ENCODE measurements at regions not wholly inside any gene's neighbourhood (a gene's known extent, or its start where the extent isn't known, plus 50 kb on each side); places are given as distances from the start of the nearest gene placed in this dataset.
"Not testable (repeated sequence)": the region's sequence is repeated elsewhere in the genome, so short reads cannot be mapped to it uniquely, and the experiment has no call there.

DNA sequence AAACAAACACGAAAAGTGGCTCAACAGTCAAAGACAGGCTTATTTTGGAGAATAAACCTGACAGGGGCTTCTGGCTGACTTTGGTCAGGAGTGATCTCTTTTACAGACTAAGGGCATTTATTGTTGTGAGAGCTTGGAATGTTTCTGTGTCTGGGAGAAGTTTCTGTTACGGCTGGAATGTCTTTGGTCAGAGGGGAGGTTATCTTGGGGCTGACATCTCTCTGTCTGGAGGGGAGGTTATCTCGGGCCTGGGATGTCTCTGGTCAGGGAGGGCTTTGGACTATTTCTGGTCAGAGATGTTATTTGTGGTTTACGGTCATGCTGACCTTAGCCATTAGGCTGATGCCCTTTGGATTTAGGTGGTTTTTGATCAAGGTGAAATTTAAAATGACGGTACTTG, 345.5 kb upstream of the FSIP2 start:
- no peak for DNase-seq

DNA sequence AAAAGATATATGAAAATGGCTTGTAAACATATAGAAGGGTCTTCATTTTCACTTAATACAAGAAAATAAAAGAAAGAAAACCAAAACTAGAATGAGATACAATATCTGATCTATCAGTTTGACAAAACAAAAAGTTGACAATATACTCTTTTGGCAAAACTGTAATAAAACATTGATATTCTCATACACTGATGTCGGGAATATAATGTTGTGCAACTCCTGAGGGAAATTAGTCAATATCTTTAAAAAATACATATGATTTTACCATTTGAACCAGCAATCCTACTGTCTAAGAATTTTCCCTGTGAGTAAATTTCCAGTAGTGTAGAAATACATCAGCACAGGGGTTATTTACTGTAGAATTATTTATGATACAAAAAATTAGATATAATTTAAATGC, 336.1 kb upstream of the FSIP2 start:
- no peak for DNase-seq

DNA sequence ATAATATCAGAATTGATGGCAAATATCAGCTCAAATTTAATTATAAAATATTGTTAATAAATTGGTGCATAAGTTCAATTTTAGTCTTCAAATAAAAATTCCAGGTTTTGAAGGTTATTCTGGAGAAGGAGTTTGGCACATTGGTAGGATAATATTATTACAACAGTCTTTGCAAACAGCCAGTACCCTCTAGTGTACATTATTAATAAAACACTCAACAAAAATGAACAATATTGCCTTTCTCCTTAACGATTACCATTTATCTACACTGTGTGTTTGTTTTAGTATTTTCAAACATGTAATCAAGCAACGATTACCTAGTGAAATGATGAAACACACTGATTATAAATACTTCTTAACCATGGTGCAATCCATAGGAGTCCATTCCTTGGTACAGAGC, 334.0 kb upstream of the FSIP2 start:
- DNase-seq: no peak

DNA sequence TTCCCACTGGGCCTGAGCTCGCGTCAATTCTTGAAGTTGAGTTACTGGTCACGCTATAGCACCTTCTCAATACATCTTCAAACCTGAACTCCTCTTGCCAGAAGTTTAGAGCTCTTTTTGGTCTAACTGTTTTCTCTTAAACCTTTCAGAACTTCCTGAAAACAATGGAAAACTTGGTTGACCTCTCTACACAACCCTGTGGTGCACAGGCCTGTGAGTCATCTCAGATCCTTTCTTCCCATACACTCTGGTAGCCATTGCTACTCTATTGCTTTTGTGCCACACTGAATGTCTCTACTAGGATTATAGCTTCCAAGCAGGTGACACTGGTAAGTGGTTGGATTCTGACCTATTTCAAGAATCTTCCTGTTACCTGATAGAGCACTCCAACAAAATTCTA, 321.5 kb upstream of the FSIP2 start:
- DNase-seq: no peak

DNA sequence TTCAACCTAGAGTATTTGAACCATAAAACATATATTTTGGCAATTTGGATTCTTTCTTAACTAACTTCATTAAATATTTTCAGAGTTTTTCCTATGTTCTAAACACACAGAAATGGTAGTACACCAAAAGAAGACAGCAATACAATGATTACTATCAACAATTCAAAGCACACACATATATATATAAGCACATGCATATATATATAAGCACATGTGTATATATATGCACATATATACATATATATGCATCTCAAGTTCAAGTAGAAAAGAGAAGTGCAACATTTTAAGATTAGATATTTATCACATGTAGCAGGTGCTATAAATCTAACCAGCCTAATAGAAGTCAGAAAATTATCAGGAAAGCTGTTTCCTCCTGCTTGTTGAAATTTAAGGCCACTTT, 320.9 kb upstream of the FSIP2 start:
- DNase-seq: no peak

DNA sequence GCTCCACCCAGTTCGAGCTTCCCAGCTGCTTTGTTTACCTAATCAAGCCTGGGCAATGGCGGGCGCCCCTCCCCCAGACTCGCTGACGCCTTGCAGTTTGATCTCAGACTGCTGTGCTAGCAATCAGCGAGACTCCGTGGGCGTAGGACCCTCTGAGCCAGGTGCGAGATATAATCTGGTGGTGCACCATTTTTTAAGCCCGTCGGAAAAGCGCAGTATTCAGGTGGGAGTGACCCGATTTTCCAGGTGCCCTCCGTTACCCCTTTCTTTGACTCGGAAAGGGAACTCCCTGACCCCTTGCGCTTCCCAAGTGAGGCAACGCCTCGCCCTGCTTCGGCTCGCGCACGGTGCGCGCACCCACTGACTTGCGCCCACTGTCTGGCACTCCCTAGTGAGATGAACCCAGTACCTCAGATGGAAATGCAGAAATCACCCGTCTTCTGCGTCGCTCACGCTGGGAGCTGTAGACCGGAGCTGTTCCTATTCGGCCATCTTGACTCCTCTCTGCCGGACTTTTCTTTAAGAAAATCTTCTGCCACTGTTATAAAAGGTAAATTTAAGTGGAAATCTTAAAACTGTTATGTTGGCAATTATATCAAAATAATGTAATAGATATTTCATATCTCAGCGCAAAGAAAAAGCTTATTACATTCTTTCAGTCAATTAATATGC, 313.5 kb upstream of the FSIP2 start:
- DNase-seq: not testable (repeated sequence)

DNA sequence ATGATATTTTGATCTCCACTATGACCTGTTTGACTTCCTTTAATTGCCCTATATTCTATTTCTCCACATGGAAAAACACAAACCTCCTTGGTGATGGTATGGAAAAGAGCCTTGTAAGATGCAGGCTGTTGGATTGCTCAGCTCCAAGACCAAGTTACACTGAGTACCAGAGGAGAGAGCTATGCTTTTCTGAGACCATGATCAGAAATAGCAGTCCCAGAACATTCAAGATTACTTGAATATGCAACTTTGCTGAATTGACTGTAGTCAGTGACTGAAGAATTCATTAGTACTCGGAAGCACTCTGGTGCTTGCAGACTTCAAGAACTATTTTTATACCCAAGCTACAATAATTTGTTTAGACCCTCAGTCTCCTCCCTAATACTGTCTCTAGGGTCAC, 310.6 kb upstream of the FSIP2 start:
- DNase-seq: no peak

DNA sequence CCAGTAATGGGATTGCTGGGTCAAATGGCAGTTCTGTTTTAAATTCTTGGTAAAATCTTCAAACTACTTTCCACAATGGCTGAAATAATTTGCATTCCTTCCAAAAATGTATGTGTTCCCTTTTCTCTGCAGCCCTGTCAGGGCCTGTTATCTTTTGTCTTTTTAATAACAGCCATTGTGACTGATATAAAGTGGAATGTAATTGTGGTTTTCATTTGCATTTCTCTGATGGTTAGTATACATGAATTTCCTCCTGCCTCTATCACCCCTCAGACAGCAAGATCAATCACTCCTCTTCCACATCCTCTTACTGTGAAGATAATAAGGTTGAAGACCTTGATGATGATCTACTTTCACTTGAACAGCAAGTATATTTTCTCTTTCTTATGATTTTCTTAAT, 304.8 kb upstream of the FSIP2 start:
- DNase-seq: no peak

DNA sequence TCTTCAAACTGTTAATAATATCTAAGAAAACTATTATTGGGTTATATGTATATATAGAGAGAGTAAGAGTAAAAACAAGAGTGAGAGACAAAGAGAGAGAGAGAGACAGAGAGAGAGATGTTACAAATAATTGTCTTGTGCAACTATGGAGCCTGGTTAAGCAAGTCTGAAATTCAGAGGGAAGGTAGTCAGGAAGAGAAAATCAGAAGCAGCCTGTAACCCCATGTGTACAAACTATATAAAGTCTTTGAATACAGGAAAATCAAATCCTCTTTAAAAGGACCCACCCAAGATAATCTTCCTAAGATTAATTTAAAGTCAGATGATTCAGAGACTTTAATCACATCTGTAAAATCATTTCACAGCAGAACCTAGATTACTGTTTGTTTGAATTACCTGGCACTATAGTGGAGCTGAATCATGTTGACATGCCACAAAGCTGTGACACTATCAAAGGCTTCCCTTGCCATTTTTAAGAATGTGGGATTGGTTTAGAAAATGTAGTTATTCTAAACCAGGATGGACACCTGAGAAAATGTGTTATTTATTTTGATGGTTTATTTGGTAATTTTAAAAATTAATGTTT, 301.7 kb upstream of the FSIP2 start:
- DNase-seq: no peak

DNA sequence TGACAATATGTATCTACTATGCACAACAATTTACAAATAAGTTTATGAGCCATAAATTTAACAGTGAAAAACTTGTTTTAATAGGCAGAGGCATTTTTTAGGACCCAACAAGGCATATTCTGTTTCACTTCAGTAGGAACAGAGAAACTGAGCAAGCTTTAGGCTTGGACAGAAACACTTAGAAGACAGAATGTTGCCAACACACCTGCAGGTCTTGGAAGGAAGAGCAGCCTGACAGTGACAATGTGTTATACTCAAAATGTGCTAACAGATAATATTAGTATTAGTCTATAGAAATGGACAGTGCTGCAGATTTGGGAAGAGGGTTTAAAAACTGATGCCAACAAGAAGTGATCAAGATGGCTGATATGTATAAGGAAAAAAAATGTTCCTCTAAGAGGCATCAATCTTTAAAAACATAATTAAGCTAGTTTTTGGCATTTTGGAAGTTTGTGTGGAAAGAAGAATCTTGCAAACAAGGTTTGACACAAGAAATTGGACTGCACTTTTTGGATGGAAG, 297.1 kb upstream of the FSIP2 start:
- no peak for DNase-seq

DNA sequence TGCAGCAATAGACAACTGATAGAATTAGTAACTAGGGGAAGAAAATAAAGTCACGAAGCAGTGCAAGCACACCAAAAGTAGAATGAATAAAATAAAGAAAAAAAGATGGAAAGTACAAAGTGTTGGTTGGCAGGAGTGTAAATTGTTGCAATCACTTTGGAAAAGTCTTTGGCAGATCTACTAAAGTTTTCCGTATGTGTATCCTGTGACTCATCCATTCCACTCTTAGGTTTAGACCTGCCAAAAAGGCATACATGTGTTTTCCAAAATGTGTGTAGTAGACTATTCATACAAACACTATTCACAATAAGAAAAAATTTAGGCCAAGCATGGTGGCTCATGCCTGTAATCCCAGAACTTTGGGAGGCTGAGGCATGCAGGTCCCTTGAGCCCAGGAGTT, 282.1 kb upstream of the FSIP2 start:
- DNase-seq: no peak

DNA sequence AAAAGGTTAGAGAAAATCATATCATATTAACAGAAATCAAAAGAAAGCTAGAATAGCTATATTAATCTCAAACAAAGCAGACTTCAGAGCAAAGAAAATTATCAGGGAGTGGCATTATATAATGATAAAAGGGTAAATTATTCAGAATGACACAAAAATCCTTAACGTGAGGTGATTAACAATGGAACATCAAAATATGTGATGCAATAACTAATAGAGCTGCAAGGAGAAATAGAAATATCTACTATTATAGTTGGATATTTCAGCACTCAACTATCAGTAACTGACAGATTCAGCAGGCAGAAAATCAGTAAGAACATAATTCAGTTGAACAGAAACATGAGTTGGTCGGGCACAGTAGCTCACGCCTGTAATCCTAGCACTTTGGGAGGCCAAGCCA, 275.1 kb upstream of the FSIP2 start:
- DNase-seq: no peak

DNA sequence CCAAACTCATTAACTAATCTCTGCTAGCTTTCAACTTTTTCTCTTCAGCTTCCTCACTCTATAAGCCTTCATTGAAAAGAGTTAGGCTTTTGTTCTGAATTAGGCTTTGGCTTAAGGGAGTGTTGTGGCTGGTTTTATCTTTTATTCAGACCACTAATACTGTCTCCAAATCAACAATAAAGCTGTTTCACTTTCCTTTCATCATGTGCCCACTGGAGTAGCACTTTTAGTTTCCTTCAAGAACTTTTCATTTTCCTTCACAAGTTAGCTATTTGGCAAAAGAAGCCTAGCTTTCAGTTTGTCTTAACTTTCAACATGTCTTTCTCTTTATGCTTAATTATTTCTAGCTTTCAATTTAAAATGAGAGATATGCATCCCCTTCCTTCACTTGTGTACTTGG, 271.7 kb upstream of the FSIP2 start:
- DNase-seq: no peak

DNA sequence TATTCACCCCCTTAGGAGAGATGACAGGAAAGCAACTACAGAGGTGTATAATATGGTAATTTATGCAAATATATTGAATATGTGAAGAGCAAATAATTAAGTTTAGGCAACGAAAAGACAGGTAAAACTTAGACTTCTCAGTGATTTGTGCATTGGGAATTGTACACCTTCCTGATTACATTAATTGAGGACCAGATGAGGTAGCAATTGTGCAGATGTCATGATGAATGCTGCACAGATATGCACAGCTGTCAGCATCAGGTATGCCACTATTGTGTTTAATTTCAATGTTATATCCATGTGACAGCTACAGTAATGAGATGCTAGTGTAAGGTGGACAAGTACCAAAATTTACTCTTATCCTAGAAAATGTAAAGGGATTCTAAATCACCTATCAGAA, 267.2 kb upstream of the FSIP2 start:
- DNase-seq: no peak

DNA sequence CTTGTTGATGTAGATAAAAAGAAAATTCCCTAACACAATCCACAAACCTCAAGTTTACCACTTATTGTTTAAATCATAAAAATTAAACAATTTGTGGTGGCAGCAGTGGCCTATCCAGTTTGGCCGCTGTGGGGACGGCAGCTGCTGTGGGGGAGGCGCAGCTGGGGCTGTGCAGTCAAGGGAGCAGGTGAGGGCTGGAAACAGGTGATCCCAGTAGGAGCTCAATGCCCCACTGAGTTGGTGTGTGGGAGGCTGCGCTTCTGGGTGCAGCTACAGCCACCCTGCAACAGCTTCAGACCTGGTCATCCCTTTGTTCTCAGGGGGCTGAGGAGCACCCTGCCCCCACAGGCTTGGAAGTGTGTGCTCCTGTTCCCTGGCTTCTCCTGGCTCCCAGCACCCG, 266.0 kb upstream of the FSIP2 start:
- no peak for DNase-seq

DNA sequence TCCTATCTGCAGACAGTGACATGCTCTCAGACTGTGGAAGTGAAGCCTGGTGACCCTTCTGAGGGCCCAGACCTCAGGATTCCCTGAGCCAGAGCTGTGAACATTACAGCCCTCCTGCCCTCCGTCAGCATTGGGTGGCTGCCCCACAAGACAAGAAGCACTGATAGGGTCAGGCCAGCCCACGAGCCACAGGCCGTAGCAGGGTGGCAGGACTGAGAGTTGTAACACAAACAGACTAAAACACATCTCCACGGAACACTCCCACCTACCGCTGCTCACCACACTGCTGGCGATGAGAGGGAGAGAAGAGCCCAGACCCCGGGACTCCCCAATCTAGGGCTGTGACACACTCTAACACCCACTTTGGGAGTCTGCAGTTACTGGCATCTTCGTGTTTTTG, 264.8 kb upstream of the FSIP2 start:
- DNase-seq: no peak

DNA sequence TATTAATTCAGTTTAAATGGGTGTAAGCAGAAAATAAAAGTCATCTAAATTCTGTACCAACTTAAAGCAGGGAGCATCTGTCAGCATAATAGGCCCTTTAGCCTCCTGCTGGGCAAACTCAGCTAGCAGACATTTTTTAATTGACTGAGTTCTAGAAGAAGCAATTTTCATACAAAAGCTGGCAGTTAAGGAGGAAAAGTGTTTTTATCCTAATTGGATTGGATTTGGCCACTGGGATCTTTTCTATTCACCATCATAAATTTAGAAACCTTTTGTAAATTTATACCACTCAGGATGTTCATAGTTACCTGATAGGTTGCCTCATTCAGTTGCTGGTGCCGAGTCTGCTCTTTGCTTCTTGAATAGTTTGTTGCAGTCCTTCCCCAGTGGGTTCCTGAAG, 262.7 kb upstream of the FSIP2 start:
- peak; percentile 86 to 88 for DNase-seq

DNA sequence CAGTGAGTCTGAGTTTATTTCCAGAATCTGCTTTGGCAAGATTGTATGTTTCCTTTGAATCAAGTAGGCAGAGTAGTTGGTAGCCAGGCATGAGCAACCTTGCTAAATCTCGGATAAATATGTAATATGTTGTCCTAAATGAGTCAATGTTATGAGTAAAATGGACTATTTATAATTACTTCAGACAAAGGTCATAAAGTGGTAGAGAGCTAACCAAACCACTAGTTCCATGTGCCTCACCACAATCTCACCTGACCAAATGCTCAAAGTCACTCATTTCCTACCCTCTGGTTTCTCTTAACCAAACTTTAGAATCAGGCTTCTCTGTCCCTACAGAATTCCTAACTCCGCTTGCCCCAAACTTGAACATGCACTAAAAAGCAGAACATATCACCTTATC, 261.2 kb upstream of the FSIP2 start:
- no peak for DNase-seq

DNA sequence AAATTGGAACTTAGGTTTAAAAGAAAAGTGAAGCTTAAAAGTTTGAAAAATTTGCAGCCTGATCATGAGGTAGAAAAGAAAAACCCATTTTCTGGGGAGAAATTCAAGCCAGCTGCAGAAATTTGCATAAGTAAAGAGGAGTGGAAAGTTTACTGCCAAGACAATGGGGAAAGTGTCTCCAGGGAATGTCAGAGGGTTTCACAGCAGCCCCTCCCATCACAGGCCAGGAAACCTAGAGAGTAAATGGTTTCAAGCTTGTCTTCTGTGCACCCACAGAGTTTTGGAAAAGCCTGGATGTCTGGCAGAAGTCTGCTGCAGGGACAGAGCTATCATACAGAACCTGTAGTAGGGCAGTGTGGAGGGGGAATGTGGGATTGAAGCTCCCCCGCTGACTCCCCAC, 254.0 kb upstream of the FSIP2 start:
- DNase-seq: no peak

DNA sequence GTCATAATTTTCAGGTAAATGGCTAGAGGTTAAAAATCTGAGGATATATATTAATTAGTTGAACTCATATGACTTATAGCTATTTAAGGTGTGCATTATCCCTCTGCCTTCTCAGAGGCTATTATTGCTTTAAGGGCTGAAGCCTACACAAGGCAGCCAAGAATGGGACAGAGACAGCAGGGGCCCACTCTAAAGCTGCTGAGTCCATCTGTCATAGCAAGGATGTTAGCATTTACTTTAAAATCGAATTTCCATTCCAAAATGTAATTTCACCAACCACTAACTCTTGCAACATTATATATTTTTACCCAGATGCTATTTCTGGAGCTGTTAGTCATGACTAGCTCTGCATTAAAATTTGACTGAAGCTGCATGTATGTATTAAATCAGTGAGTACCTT, 236.3 kb upstream of the FSIP2 start:
- no peak for DNase-seq

DNA sequence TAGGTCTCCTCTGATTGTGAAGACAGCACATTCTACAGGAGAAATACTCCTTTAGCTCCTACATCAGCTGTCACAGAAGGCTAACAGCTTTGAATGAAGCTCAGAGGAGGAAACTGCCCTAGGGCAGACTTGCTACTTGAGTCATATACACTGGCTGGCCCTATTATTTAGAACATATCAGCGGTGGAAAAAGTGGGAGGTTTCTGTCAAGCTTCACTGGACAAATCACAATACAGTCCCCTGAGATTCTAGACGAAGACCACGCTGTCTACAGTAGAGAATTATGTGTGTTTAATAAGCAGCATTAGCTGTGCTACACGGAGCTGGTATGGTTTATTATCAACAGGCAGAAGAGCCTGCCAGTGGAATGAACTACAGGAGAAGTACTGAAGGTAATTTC, 230.9 kb upstream of the FSIP2 start:
- no peak for DNase-seq

DNA sequence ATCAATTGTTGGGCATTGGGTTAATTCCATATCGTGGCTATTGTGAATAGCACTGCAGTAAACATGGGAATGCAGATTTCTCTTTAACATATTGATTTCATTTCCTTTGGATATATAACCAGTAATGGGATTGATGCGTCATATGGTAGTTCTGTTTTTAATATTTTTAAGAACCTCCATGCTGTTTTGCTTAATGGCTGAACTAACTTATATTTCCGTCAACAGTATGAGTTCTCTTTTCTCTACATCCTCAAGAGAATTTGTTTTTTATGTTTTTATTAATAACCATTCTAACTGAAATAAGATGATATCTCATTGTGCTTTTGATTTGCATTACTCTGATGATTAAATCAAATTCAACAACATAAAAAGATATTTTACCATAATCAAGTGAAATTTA, 228.5 kb upstream of the FSIP2 start:
- DNase-seq: no peak

DNA sequence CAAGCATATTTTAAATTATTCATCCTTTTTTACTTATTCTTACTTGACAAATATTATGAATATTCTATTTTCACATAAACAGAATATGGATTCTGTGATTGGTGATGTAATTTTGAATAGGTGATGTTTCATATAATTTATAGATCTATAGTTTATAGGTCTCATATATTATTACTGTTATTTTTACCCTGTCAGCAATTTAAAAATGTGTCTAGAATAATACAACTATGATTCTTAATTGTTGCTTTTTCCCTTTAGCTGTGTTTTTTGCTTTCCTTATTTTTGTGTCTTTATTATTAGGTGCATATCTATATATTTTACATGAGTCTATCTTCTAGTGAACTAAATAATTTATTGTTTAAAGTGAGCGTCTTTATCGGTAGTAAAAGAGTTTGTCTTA, 226.7 kb upstream of the FSIP2 start:
- no peak for DNase-seq

DNA sequence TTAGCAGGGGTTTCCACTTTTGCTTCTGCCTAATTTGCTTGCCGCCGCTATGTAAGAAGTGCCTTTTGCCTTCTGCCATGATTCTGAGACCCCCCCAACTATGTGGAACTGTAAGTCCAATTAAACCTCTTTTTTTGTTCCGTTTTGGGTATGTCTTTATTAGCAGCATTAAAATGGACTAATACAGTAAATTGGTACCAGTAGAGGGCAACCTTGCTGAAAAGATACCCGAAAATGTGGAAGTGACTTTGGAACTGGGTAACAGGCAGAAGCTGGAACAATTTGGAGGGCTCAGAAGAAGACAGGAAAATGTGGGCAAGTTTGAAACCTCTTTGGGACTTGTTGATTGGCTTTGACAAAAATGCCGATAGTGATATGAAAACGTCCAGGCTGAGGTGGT, 216.1 kb upstream of the FSIP2 start:
- DNase-seq: no peak

DNA sequence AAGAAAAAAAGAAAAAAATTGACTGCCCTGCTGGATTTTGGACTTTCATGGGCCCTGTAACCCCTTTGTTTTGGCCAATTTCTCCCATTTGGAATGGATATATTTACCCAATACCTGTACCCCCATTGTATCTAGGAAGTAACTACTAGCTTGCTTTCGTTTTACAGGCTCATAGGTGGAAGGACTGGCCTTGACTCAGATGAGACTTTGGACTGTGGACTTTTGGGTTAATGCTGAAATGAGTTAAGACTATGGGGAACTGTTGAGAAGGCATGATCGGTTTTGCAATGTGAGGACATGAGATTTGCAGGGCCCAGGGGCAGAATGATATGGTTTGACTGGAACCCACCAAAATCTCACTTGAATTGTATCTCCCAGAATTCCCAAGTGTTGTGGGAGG, 214.4 kb upstream of the FSIP2 start:
- not testable (repeated sequence) for DNase-seq

Measured in NCI-H1930 (cell line).